ENCODE measurements at regions not wholly inside any gene's neighbourhood (a gene's known extent, or its start where the extent isn't known, plus 50 kb on each side); places are given as distances from the start of the nearest gene placed in this dataset.

GRCh38 chr18:40570615-40571014 is 1384.4 kb upstream of the PIK3C3 start:
- DNase-seq (ENCODE audit: low read depth, low spot score): no peak

GRCh38 chr18:40569605-40570004 is 1385.4 kb upstream of the PIK3C3 start:
- DNase-seq (ENCODE audit: low read depth, low spot score): no peak

- no peak for DNase-seq (ENCODE audit: low read depth, low spot score)
These were observed 1388.6 kb upstream of the PIK3C3 start for GRCh38 chr18:40566510-40566844.

GRCh38 chr18:40565805-40566509 is 1389.1 kb upstream of the PIK3C3 start:
- no peak for DNase-seq (ENCODE audit: low read depth, low spot score)

- no peak for DNase-seq (ENCODE audit: low read depth, low spot score)
These were observed 1395.5 kb upstream of the PIK3C3 start for GRCh38 chr18:40559556-40559955.

- no peak for DNase-seq (ENCODE audit: low read depth, low spot score)
These were observed 1396.2 kb upstream of the PIK3C3 start for GRCh38 chr18:40558706-40559392.

GRCh38 chr18:40555914-40556313 is 1399.1 kb upstream of the PIK3C3 start:
- no peak for DNase-seq (ENCODE audit: low read depth, low spot score)

GRCh38 chr18:40553029-40553428 is 1402.0 kb upstream of the PIK3C3 start:
- DNase-seq (ENCODE audit: low read depth, low spot score): no peak

GRCh38 chr18:40546875-40547274 is 1408.2 kb upstream of the PIK3C3 start:
- no peak for DNase-seq (ENCODE audit: low read depth, low spot score)

GRCh38 chr18:40534723-40535122 is 1420.3 kb upstream of the PIK3C3 start:
- DNase-seq (ENCODE audit: low read depth, low spot score): no peak

GRCh38 chr18:40532046-40532445 is 1423.0 kb upstream of the PIK3C3 start:
- no peak for DNase-seq (ENCODE audit: low read depth, low spot score)

- DNase-seq (ENCODE audit: low read depth, low spot score): no peak
These were observed 1424.0 kb upstream of the PIK3C3 start for GRCh38 chr18:40531051-40531450.

- no peak for DNase-seq (ENCODE audit: low read depth, low spot score)
These were observed 1425.6 kb upstream of the PIK3C3 start for GRCh38 chr18:40529478-40529877.

- no peak for DNase-seq (ENCODE audit: low read depth, low spot score)
These were observed 1430.2 kb upstream of the PIK3C3 start for GRCh38 chr18:40524881-40525280.

GRCh38 chr18:40523287-40523686 is 1431.7 kb upstream of the PIK3C3 start:
- no peak for DNase-seq (ENCODE audit: low read depth, low spot score)

- DNase-seq (ENCODE audit: low read depth, low spot score): no peak
These were observed 1454.0 kb upstream of the PIK3C3 start for GRCh38 chr18:40501026-40501425.

GRCh38 chr18:40494603-40495002 is 1460.4 kb upstream of the PIK3C3 start:
- DNase-seq (ENCODE audit: low read depth, low spot score): no peak

- DNase-seq (ENCODE audit: low read depth, low spot score): no peak
These were observed 1461.7 kb upstream of the PIK3C3 start for GRCh38 chr18:40493316-40493715.

- DNase-seq (ENCODE audit: low read depth, low spot score): no peak
These were observed 1465.7 kb upstream of the PIK3C3 start for GRCh38 chr18:40489301-40489700.

- DNase-seq (ENCODE audit: low read depth, low spot score): no peak
These were observed 1469.7 kb upstream of the PIK3C3 start for GRCh38 chr18:40485318-40485717.

GRCh38 chr18:40473221-40474029 is 1481.6 kb upstream of the PIK3C3 start:
- no peak for DNase-seq (ENCODE audit: low read depth, low spot score)

GRCh38 chr18:40470723-40471122 is 1484.3 kb upstream of the PIK3C3 start:
- DNase-seq (ENCODE audit: low read depth, low spot score): no peak

- no peak for DNase-seq (ENCODE audit: low read depth, low spot score)
These were observed 1485.2 kb upstream of the PIK3C3 start for GRCh38 chr18:40469851-40470250.

Data from smooth muscle cell of the brain vasculature (primary cell).